GM19455 (cell line): ENCODE measurements at regions not wholly inside any gene's neighbourhood (a gene's known extent, or its start where the extent isn't known, plus 50 kb on each side); places are given as distances from the start of the nearest gene placed in this dataset.
"Not testable (repeated sequence)": the region's sequence is repeated elsewhere in the genome, so short reads cannot be mapped to it uniquely, and the experiment has no call there.

Experiments
- ATAC-seq: cut with Tn5 transposase; IDR thresholded peaks from one replicate; pipeline ENCODE4 v1.9.1; 2021; ENCODE audit not compliant: unreplicated experiment

- ATAC-seq = no peak
Measured at GRCh38 chr7:112669306-112669705, 120.9 kb downstream of the TMEM168 start.

GRCh38 chr7:112670193-112670592 lies 120.0 kb downstream of the TMEM168 start:
- no peak for ATAC-seq

GRCh38 chr7:112678626-112679025 lies 111.6 kb downstream of the TMEM168 start:
- no peak for ATAC-seq

- ATAC-seq = not testable (repeated sequence)
Measured at GRCh38 chr7:112689466-112690177, 100.6 kb downstream of the TMEM168 start.

- ATAC-seq = no peak
Measured at GRCh38 chr7:112692333-112692732, 97.9 kb downstream of the TMEM168 start.

- ATAC-seq = not testable (repeated sequence)
Measured at GRCh38 chr7:112697211-112697610, 93.0 kb downstream of the TMEM168 start.

GRCh38 chr7:112699725-112700513 lies 90.3 kb downstream of the TMEM168 start:
- no peak for ATAC-seq

GRCh38 chr7:112701456-112701855 lies 88.7 kb downstream of the TMEM168 start:
- no peak for ATAC-seq

GRCh38 chr7:112707655-112708054 lies 82.5 kb downstream of the TMEM168 start:
- ATAC-seq = no peak

- no peak for ATAC-seq
Measured at GRCh38 chr7:112708236-112708635, 82.0 kb downstream of the TMEM168 start.
